CD4-positive, alpha-beta T cell treated with Interleukin-12 subunit alpha and Interleukin-12 subunit beta, for 1 hour (primary cell): ENCODE measurements at regions not wholly inside any gene's neighbourhood (a gene's known extent, or its start where the extent isn't known, plus 50 kb on each side); places are given as distances from the start of the nearest gene placed in this dataset.

ENCODE experiments used
- DNase-seq: peaks from one replicate; pipeline ENCODE4 v3.0.0-alpha.2; 2020

DNA sequence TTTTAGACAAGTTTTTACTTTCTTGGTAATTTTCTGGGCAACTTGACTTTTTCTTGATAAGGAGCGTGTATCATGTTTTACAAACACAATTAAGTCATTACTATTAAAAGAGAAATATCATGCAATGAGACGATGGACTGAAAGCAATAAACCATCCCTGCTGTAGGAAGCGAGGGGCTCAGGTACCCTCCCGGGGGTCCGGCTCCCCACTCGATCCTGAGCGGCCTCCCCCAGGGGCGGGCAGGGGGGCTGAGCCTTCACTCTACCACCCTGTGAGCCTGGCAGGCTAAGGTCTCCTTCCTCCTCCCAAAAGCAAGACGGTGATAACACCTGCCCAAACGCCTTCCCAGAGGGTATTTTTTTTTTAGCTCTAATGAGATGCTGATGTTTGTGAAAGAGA lies 51.8 kb upstream of the ADGRA1 start:
- no peak for DNase-seq

DNA sequence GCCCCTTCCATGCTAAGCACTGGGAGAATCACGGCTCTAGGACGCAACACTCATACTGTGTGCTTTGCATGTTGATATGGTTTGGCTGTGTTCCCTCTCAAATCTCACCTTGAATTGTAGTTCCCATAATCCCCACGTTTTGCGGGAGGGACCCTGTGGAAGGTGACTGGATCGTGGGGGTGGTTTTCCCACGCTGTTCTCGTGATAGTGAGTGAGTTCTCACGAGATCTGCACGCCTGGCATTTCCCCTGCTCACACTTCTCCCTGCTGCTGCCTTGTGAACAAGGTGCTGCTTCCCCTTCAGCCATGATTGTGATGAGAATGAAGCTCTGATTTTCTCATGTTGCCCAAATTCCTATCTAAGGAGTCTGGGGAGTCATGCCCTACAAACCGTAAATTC lies 53.0 kb upstream of the ADGRA1 start:
- DNase-seq = no peak

DNA sequence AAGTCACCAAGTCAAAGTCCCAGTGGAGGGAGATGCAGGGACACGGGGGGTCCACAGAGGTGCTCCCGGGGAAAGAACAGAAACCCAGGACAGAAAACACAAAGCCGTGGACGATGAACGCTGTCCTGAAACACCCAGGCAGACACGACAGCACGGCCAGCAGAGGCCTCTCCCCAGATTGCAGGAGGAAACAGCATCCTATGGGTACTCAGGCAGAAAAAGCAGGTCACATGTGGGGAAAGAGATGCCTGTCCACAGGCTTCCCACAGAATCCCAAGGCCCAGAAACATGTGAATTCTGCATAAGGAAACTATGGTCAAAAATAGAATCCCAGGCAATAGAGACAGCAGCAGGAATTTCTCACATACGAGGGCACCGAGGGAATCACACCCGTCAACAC lies 53.6 kb upstream of the ADGRA1 start:
- no peak for DNase-seq

DNA sequence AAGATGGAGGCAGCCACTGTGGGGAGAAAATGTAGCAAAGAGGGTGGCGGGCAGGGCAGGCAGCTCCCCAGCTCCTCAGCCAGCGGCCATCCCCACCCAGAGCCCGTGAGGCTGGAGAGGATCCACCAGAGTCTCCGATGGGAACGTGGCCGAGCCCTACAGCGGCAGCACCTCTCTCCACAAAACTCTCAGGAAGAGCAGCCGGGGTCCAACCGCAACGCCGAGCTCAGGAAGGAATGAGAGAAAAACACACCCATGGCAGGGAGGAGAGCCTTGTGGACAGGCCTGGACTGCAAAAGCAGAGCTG lies 54.0 kb upstream of the ADGRA1 start:
- no peak for DNase-seq

DNA sequence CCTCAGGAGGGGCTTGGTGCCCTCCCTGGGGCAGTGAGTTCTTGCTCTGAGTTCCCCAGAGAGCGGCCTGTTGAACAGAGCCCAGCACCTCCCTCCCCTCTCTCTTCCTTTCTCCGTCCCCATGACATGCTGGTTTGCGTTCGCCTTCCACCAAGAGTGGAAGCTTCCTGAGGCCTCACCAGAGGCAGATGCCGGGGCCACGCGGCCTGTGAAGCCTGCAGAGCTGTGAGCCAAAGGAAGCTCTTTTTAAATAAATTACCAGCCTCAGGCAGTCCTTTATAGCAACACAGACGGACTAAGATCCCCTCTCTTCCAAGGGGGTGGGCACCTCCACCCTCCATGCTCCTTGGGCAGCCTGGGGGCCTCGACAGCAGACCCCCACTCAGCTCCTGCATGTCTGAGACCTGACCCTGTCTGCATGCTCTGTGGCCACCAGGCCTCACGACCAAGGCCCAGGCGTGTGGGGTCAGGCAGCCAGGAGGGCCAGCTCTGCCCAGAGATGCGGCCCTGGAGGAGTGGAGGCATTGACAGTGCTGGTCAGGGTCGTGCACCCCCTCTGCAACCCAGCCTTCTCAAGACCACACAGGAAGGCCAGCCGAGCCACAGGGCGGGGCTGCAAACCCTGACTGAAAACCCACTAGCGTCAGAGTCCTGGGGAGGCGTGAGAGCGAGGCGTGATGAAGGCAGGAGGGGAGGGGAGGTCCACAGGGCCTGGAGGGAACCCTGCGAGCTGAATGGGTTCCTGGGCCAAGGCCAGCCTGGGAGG lies 54.6 kb upstream of the ADGRA1 start:
- no peak for DNase-seq

DNA sequence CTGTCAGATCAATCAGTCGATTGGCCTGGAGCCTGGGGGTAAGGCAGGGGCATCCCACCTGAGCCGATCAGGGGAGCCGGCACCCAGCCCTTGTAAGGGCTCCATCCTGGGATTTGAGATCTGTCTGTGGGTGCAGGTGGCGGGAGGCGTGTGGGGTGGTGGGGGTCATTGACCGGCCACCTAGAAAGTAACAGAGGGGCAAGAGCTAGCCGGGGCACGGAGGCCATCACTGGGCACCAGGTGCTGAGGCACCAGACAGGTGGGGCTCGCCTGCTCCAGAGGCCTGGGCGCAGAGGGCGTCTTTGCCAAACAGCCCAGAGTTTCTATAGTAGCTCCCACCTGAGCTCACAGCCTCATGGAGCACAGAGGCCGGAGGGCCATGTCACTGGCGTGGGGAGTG lies 55.5 kb upstream of the ADGRA1 start:
- no peak for DNase-seq

DNA sequence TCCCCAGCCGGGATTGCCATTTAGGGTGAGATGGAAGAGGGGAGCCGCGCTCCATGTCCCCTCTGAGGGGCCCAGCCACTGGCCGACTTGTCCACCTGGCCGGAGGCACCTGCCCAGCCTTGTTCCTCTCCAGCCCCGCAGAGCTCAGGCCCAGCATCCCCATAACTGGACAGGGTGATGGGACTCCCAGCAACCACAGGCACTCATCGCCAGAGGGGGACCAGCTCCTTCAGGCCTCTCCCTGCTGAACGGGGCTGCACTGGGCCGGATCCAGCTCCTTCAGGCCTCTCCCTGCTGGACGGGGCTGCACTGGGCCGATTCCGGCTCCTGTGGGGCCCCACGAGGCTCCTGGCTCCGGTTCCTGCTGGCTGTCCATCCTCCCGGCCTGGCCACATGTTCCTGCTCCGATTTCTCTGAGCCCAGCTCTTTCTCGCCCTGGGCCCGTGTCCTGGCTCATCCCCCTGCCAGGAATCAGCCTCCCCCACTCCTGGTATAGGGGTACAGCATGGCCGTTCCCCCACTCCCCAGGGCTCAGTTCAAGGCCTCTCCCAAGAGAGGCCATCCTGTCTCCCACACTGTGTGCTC lies 56.1 kb upstream of the ADGRA1 start:
- DNase-seq = no peak

DNA sequence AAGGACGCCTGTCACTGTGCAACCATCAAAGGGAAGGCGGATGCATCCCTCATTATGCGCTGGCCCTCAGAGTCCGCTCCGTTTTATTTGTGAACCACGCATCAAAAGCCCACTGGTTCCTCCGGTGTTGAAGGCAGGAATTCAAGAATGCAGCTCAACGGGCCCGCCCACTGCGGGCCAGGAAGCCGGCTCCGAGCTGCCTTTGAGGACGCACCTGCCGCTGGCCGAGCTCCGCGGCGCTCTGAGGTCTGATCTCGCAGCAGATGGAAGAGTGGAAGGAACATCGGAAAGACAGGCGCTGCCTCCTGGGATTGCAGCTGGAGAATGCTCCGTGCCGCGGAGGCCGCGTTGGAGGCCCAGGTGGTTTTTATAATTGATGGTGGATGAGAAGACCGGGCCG lies 56.9 kb upstream of the ADGRA1 start:
- no peak for DNase-seq

DNA sequence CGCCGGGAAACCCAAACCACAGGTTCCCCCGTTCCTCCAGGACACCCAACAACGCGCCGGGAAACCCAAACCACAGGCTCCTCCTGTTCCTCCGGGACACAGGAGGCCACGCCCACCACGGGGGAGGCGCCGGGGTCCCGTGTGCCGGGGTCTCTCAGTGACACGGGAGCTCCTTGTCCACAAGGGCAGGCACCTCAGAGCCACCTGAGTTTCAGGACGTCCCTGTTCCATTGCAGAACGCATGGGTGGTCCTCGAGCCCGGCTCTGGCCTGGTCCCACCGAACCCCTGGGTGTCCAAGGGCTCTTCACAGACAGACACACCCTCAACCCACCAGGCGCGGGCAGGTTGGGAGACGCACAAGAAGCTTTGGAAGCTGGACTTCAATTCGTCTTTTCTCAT lies 57.6 kb upstream of the ADGRA1 start:
- DNase-seq = no peak

DNA sequence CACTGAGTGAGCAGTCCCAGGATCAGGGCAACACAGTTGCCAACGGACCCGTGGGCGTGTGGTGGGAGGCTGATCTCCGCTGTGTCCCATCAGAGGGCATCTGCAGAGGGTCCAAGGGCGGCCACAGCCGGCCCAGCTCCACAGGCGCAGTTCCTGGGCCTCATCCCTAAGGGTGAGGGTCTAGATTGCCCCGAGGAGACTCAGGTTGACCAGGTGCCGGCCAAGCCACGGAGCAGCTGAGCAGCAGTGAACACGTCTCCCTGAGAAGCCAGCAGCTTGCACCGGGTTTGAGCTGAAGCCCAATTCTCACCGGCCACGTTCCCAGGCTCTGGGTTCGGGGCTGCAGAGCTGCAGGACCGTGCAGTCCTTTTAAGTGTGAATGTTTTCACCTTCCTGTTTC lies 58.8 kb upstream of the ADGRA1 start:
- no peak for DNase-seq

DNA sequence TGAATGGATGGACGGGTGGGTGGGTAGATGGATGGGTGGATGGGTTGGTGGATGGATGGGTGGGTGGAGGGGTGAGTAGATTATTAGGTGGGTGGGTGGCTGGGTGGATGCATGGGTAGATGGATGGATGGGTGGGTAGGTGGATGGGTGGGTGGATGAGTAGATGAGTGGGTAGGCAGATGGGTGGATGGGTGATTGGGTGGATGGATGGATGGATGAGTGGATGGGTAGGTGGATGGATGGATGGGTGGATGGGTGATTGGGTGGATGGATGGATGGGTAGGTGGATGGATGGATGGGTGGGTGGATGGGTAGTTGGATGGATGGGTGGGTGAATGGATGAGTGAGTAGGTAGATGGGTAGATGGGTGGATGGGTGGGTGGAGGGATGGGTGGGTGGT lies 59.6 kb upstream of the ADGRA1 start:
- DNase-seq = no peak

DNA sequence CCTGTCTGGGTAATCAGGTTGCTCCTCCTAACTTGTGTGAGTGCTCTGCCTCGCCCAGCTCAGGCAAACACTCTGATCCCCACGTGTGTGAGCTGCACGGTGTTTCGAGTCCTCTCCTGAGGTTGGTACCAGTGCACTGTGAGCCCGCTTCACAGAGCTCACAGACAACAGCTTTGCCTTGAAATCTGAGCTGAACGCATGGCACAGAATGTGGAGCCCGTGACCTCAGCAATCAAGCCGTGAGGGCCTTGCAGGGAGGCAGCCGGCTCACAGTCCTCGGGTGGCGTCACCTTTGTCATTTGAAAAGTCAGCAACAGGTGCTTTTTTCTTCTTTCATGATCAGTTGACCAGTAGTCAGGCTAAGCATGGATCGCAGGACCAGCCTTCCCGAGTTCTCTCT lies 60.2 kb upstream of the ADGRA1 start:
- no peak for DNase-seq

DNA sequence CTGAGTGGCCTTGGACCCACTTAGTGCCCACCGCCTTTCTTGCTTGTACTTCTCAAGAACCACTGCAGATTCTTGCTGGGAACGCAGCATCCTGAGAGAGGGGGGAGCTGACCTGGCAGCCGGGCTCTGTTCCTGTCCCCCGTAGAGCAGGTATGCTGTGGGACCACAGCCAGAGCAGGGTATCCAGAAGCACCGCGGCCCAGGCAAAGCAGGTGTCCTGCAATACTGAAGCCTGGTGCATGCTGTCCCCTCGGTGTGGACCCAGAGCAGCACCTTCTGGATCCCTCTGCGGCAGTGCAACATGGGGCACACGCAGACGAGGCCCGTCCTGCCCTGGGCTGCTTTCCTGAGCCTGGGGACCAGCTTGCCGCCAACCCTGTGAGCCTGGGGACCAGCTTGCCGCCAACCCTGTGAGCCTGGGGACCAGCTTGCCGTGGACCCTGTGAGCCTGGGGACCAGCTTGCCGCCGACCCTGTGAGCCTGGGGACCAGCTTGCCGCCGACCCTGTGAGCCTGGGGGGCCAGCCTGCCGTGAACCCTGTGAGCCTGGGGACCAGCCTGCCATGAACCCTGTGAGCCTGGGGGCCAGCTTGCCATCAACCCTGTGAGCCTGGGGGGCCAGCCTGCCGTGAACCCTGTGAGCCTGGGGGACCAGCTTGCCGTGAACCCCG lies 60.9 kb upstream of the ADGRA1 start:
- no peak for DNase-seq

DNA sequence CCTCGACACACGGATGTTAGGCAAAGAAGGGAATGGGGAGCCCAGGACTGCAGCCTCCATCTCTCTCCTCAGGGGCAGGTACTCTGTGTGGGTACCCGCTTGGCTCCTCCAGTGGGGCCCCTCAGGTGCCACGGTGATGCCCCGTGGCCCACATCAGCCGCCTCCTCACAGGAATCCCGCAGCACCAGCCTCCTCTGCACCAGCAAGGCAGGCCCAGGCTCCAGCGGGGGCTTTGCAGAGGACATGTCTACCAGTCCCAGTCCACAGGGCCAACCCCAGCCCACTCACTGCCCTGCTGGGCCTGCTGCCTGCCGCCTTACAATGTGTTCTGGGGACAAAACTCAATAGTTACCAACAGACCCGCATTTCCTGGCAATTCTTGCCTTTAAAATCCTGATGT lies 61.6 kb upstream of the ADGRA1 start:
- DNase-seq = no peak

DNA sequence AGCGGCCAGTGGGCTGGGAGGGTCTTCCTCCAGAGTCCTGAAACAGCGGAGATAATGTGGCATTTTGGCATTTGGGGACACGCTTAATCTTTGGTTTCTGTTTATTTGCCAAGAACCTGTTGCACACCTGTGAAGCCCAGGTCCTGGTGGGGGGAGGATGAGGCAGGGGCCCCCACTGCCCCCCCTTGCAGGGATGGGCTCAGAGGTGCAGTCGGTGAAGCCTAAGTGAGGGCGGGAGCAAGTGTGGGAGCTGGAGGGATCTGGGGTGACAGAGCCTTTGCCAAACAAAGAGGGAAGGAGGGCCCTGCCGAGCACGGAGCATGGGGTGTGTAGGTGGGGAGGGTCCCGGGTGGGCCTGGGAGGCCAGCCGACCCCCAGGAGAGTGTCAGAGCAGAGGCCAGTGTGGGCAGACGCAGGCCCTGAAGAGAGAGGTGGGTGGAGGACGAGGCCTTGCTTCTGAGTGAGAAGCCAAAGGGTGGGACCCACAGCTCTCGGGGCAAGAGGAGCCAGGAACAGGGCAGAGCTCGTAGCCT lies 62.1 kb upstream of the ADGRA1 start:
- DNase-seq = no peak

DNA sequence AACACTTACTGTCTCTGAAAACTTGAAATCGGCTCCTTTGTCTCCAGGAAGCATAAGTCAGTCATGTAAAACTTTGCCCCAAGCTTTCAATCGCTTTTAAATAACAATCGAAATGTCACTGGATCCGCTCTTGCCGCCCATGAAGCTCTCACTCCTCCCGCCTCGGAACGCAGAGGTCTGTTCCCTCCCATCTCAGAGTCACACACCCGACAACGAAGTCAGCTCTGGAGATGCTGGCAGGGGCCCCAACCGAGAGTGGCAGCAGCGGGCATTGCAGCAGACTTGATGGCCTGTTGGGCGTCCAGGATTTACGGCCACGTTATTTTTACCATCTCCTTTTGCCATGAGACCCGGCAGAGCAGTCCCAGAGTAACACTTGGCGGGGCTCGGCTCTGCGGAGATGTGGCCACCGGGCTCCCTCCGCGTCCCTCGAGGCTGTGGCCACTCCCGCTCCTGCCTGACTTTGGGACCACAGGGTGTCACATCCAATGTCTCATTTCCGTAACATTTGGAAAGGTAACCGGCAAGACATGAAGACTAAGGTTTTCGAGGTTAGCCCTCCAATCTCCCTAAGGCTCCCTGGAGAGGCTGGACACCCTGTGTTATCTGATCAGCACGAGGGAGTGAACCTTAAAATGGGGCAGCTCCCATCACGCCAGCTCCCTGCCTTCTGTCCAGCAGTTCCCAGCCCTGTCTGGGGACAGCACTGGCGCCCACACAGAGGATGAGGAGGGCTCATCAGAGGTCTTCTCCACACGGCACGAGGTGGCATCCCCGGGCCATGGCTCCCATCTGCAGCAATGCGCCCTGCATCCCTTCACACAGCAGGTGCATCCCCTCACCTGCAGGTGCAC lies 62.8 kb upstream of the ADGRA1 start:
- DNase-seq = no peak

DNA sequence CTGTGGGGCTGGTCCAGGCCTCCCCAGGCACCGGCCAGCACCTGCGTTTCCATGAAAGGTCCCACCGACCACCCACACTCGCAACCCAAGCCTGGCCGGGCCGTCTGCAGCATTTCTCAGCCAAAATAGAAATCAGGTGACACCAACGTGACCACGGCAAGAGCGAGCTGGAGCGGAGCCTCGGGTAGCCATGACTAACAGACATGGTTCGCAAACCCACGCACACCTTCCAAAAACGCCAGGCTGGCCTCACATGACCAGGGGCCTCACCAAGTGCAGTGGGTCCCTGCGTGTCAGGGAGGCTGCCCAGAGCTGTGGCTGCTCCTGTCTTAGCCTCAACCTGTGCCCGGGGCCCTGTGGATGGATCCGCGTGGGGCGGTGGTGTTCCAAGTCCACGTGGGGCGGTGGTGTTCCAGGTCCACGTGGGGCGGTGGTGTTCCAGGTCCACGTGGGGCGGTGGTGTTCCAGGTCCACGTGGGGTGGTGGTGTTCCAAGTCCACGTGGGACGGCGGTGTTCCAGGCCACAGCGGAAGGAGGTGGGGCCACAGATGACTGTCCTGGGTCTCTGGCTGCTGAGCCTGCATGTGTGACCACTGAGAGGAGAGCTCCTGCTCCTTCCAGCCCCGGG lies 64.4 kb upstream of the ADGRA1 start:
- DNase-seq = no peak

DNA sequence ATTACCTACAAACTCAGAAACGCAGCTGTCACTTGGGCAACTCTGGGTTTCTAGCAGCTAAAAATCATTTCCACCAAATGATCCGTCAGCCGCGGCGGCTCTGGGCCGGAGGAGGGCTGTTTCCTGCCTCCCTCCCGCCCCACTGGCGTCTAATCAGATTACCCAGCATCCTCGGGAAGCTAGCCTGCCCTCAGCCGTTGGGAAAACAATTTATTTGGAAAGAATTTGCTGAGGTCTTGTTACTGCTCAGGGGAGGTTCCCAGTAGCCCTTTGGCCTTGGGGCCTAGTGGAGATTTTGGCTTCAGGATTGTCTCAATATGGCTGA lies 65.0 kb upstream of the ADGRA1 start:
- no peak for DNase-seq

DNA sequence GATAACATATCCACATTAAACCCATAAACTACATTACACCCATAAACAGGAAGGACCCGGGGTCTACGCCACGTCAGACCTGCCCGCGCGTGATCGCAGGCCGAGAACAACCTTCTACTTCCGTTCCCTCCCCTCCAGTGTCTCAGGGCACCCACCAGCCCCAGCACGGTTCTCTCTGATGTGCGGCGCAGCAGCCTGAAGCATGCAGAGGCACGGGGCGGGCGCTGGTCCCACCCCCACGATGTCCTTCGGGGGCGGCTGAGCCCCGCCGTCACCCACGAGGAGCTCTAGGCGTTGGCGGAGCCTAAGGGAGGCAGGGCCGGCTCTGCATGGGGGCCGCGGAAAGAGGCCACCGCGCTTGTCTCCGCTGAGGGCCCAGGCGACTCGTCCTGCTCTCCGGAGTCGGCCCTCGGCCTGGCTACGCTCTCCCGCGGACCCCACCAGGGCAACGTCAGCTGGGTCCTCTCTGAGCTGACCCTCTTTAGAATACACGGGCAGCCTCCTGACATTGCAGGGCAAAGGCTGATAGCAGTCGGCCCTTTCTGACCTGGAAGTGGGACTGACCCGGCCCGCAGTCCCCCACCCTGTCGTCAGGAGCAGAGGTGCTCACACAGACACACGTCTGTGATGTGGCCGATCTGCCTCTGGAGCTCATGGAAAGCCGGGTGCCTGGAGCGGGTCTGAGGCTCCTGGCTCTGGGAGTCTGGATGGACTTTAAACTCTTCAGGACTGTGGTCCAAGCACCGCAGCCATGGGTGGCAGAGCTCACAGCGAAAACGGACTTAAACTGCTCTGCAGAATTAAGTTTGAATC lies 65.6 kb upstream of the ADGRA1 start:
- DNase-seq = no peak

DNA sequence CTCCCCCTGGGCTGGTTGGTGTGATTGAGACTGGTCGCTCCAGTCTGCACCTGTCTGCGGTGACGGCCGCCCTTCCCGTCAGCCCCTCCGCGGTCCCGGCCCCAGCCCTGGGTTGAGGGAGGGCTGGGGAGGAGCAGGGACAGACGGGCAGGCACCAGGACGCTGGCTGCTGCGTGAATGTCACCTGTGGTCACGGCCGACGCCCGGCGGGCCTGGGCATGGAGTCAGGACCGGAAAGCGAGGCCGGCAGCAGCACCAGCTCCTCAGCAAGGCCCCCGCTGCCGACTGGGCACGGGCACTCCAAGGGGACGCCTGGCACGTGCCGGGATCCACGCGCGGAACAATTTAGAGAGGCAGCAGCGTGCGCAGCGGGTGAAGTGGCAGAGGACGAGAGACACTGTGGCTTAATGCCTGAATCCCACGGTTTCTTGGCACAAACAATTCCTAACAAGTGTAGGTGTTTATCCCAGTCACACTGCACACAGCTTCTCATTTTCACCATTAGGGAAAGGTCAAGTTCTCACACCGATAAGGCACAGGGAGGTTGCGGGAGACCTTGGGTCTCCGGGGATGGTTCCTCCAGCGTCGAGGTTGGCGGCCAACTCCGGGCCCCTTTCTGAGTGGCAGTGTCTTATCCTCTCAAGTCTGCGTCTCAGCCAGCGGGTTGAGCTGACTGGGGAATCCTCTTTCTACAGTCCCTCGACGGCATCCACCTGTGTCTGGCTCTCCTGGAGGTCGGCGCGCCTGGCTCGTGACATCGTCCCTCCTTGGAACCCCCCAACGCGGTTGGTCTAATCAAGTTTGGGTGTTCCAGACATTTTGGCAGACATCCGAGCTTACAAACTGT lies 66.4 kb upstream of the ADGRA1 start:
- DNase-seq = no peak

DNA sequence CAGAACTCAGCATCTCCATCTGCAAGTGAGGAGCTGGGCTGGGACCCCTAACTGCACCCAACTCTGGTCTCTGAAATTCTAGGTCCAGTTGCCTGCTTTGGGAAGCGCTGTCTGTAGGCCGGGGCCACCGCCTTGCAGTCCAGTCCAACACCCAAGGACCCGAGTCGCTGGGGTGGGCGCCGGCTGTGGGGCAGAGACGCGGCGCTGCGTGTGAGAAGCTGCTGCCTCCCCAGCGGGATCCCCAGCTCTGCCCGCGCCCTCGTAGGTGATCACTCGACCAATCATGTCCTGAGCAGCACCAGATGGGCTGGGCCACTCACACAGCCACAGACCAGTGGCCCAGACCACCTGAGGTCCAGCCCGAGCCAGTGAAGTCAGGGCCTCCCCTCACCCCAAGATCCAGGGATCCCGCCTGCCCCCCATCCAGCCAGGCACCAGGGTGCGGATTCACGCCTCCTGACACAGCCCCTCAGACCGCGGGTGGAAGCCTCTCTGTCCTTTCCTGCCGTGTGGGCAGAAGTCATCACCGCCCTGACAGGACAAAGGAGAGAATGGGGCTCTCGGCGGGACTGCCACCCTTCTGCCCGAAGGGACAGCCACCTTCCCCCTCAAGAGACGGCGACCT lies 67.4 kb upstream of the ADGRA1 start:
- no peak for DNase-seq
